GM18861 (cell line): ENCODE measurements at regions not wholly inside any gene's neighbourhood (a gene's known extent, or its start where the extent isn't known, plus 50 kb on each side); places are given as distances from the start of the nearest gene placed in this dataset.

Experiments used
- ATAC-seq: cut with Tn5 transposase; IDR thresholded peaks from one replicate; pipeline ENCODE4 v1.9.1; 2021; ENCODE audit not compliant: unreplicated experiment

GRCh38 chr10:78851647-78852046 is 217.1 kb upstream of the ZMIZ1 start:
- ATAC-seq, result no peak

DNA sequence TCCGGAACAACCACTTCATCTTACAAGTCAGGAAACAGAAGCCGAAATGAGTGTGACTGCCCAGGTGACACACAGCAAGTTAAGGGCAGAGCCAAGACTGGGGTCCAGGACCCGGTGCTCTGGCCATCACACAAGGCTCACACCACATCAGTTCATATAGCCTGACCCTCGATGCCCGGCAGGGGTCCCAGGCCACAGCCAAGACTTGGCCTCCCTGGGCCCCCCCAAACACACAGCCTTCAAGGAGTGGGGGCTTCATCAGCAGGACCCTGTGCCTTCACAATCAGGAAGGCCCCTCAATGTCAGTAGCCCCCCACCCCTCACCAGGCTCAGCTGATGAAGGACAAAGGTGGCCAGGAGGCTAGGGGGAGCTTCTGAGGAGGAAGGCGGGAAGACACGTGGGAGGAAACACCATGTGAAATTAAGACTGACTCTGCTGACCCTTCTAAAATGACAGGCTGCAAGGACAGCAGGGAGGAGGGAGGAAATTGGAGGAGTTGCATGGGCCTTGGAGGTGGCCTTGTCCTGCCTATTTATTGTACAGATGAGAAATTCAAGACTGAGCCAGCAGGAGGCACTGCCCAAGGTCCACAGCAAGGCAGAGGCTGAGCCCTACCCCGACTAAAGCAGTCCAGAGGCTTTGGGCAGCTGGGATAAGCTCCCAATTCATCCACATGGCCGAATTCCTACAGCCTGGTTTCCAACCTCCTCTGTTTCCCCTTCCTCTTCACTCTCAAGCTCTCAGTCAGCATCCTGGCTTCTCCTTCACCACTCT is 216.1 kb upstream of the ZMIZ1 start:
- no peak for ATAC-seq

DNA sequence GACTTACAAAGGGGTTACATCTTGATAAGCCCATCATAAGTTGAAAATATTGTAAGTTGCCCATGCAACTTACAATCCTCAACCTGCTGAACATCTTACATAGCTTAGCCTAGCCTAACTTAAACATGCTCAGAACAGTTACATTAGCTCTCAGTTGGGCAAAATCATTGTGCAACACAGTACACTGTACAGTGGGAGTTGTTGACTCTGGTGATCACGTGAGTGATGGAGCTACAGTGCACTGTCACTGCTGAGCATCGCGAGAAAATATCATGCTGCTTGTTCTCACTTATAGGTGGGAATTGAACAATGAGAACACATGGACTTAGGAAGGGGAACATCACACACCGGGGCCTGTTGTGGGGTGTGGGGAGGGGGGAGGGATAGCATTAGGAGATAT is 214.9 kb upstream of the ZMIZ1 start:
- ATAC-seq, result no peak

GRCh38 chr10:78856421-78856820 is 212.3 kb upstream of the ZMIZ1 start:
- no peak for ATAC-seq

DNA sequence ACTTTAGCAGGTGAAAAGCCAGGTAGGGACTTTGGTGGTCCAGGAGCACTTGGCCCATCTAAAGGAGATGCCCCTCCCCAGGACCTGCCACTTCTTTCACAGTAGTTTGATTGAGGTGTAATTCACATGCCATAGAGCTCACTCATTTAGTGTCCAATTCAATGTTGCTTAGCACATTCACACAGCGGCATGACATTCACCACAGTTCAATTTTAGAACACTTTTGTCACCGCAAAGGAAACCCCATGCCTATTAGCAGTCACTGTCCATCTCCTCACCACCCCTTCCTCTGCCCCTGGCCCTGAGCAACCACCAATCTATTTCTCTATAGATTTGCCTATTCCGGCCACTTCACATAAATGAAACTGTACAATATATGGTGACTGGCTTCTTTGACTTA is 211.6 kb upstream of the ZMIZ1 start:
- ATAC-seq, result no peak

- ATAC-seq, result no peak
These were observed 209.5 kb upstream of the ZMIZ1 start for GRCh38 chr10:78859266-78859665.

GRCh38 chr10:78859769-78860168 is 209.0 kb upstream of the ZMIZ1 start:
- ATAC-seq, result no peak

GRCh38 chr10:78860260-78860914 is 208.4 kb upstream of the ZMIZ1 start:
- ATAC-seq, result no peak

DNA sequence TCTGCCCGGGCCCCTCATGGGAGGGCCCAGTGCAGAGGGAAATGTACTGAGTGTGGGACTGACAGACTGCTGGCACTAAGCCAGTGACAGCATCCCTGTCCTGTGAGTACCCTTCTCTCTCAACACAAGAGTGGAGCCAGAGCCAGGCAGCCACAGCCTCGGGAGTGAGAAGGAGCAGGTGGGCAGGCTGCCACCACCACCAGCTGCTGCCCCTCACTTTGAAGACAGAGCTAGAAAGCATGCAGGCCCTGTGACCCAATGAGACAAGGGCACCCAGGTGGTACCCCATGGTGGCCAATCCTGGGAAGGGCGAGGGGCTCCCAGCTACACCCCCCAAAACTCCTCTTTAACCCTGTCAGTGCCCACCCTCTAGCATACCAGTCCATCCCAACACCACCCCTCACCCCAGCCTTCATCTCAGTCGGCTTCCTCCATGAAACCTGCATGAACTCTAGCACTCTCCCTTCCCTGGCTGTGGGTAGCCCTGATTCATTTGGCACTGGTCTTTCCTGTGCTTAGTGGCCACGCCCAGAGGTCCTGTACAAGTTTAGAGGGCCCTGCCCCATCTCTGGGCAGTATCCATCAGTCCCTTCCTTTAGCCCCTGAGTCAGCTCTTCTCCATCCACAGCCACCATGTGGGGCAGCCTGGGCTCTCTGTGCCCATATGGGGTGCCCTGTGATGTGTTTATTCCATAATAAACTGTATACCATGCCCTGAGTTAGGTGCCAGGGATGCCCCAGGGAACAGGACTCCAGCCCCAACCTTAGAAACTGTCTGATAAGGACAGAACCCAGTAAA is 207.0 kb upstream of the ZMIZ1 start:
- ATAC-seq, result no peak

- ATAC-seq, result no peak
These were observed 206.5 kb upstream of the ZMIZ1 start for GRCh38 chr10:78862328-78862640.

DNA sequence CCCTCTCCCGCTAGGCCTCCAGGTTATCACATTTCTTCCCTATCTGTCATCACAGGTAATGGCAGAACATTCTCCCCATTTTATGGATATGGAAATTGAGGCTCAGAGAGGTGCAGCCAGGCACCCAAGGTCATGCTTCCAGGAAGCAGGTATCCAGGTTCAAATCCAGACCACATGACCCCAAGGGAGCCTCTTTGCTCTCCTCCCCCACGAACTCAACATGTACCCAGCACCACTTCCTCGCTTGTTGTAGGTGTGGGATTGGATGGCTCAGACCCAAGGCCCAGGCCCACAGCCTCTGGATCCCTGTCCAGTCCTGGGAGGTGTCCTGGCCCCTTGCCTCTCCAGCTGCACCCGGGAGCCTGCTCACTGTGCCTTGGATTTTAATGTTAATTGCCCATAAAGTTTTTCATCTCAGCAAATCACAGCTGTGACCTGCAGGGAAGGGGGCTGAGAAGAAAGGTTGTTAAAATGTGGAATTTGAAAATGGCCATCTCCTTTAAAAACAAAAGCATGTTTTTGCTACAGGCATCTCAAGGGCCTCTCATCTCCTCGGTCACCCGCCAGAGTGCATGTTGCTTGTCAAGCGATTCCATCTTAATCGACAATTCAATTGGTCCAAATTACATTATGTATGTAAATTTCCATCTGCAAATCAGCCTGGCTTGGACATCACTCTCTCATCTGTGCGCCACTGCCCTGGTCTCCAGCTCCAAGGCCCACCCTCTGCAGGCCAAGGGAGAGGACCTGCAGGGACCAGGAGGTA is 205.4 kb upstream of the ZMIZ1 start:
- no peak for ATAC-seq

DNA sequence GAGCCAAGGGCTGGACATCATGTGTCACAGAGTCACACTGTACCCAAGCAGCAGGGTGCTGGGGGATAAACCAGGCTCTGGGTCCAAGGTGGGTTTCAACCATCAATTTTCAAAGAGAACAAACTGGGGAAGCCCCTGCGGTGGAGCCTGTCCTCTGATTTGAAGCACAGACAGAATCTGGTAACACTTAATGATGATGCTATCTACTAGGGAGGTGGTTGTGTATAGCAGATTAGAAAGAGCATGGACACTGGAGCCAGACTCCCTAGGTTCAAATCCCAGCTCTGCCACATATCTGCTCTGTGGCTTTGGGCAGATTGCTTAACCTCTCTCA is 204.9 kb upstream of the ZMIZ1 start:
- ATAC-seq, result no peak

GRCh38 chr10:78864761-78865537 is 203.8 kb upstream of the ZMIZ1 start:
- ATAC-seq, result no peak

DNA sequence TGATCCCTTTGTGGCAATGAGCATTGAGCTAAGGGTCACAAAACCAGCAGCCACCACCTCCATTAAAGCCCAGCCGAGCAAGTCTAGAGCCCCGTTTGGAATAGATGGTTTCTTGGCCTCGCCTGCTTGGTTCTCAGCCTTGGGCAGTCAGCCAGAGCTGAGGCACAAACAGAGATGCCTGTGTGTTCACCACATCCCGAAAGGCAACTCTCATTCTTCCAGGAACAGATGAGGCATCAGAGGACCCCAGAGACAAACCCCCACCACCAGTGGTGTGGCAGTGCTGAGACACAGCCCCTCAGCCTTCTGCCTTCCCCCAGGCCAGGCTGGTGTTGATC is 203.3 kb upstream of the ZMIZ1 start:
- no peak for ATAC-seq

DNA sequence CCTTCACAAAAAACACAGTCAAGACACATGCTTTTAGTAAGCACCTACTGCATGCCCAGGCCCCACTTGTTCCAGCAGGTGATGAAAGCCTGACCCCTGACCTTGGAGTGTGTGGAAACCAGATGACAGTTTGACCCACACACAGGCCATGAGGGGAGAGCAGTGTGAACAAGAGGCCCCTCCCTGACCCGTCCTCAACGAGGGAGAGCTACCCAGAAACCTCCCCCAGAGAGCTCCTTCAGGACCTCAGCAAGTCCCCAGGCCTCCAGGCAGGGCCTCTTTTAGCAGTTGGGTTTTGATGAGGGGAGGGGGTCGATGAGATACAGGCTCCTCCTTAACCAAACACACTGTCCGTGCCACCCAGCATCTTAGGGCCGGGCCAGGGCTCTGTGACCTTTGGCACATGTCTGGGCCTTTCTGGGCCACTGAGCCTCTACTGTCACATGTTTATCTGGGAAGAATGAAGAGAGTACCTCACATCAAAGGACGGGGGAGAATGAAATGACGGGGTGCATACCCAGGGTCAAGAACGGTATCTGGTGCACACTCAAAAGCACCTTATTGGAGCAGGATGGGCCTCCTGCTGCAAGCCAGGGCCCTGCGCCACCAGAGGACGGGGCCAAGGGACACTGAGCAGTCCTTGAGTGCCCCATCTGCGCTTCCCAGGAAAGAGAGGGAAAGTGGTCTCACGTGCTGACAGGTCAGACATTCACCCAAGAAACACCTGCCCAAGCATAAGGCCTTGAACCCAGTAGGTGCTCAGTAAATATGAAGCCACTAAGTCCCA is 202.6 kb upstream of the ZMIZ1 start:
- no peak for ATAC-seq

DNA sequence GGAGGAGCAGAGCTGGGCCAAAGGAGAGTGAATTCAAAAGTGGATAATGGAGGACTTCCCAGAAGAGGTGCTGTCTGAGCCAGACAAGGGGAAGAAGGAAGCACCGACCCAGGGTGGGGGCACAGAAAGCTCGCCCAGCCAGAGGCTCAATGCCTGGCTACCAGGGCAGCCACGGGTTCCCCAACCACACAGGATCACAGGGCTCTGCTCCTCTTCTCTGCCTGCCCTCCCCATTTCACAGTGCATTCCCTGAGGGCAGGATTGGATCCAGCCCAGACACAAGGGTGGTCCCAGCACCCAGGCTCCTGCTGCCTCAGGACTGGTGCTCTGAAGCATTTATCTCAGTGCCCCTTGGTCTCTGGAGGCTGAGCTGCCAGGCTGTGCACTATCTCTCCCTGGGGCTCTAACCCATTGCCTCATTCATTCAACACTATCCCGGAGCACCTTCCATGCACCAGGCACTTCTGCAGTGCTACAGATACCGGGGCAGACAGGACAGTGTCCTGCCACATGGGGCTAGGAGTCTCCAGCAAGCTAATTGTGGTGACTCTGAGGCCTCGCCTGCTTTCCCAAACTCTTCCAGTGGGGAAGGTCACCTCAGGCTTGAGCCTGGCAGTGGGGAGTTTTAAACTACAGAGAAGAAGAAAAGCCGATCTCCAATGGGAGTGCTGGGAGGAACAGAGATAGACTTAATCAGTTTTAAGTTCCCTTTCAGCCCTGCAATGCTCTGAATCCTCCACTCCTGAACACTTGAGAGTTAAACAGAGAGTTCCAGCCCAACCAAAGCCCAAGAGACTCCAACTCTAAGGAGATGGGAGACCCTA is 201.8 kb upstream of the ZMIZ1 start:
- no peak for ATAC-seq

DNA sequence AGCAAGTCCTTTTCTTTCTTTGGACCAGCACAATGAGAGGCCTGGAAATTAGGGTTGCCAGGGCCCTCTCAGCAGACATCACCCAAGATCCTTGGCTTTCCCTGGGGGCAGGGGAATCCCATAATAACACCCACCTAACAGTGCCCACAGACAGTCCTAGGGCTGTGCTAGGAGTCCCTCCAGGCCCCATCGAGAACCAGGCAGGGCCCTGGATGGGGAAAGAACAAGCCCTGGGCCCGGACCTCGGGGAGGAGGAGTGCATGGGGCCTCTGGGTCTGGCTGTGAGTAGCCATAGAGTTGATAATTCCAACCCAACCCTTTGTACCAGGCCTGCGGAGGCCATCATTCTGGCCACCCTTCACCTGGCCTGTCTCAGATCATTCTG is 201.2 kb upstream of the ZMIZ1 start:
- no peak for ATAC-seq

DNA sequence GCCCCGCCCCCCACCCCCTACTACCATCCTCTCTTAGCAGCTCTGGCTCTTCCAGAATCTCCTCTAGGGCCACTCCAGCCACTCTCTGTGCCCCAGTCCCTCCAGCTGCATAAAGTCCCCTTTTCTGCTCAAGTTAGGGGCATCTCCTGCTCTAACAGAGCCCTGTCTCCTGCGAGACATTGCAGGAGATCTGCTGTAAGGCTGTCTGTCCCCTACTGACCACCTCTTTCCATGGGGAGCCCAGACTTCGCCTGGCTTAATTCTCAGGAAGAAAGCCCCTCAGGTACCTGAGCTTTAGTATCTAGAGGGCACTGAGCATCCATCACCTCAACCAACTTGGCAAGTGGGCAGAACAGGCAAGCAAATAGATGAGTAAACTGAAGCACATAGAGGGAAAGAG is 200.7 kb upstream of the ZMIZ1 start:
- ATAC-seq, result no peak

DNA sequence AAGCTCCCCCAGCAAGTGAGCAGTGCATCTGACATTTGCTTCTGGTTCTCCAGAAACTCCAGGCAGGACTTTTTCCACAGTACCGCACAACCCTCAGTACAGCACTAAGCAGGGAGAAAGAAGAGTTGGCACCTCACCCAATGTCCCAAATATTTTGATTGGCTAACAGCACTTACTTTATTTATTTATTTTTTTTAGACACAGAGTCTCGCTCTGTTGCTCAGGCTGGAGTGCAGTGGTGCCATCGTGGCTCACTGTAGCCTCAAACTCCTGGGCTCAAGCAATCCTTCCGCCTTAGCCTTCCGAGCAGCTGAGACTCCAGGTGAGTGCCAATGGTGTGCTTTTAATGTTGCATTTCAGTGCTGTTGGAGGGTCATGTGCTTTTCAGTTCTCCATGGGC is 200.3 kb upstream of the ZMIZ1 start:
- ATAC-seq, result no peak
